A549 (cell line): ENCODE measurements at regions not wholly inside any gene's neighbourhood (a gene's known extent, or its start where the extent isn't known, plus 50 kb on each side); places are given as distances from the start of the nearest gene placed in this dataset.

ENCODE experiments used
- CBX8 ChIP-seq: fragments of 200-600 bp; sonication (generic); IDR thresholded peaks from 2 replicates; pipeline ENCODE4 v1.6.1; 2016
- CTCF ChIP-seq: fragments of >200 bp; sonication (Bioruptor Twin); formaldehyde crosslinking; IDR thresholded peaks from 3 replicates; pipeline ENCODE4 v1.5.1; 2016
- EP300 ChIP-seq, 2 experiments: fragments of >200 bp; sonication (Bioruptor Twin); formaldehyde crosslinking; IDR thresholded peaks; 2 replicates in 1 of 2; 3 replicates in 1 of 2; pipeline ENCODE4 v1.6.1; 2016 to 2017
- JUNB ChIP-seq: fragments of >200 bp; sonication (Bioruptor Twin); formaldehyde crosslinking; IDR thresholded peaks from 2 replicates; pipeline ENCODE4 v1.6.1; 2016
- ZC3H11A ChIP-seq: fragments of 450-650 bp; IDR thresholded peaks from 2 replicates; pipeline ENCODE4 v1.6.1; 2014; ENCODE audit warnings: antibody characterized with exemption, mild to moderate bottlenecking
- TF ChIP-seq, protein P1 (sequence below): fragments of 200-600 bp; sonication (generic); IDR thresholded peaks from 2 replicates; pipeline ENCODE4 v1.6.1; 2016; ENCODE audit warnings: antibody characterized with exemption, mild to moderate bottlenecking, moderate library complexity
- TF ChIP-seq, protein P2 (sequence below): fragments of 250-450 bp; sonication (Bioruptor Pico); IDR thresholded peaks from 2 replicates; pipeline ENCODE4 v1.5.0; 2021; ENCODE audit warnings: mild to moderate bottlenecking, moderate library complexity, borderline replicate concordance

DNA sequence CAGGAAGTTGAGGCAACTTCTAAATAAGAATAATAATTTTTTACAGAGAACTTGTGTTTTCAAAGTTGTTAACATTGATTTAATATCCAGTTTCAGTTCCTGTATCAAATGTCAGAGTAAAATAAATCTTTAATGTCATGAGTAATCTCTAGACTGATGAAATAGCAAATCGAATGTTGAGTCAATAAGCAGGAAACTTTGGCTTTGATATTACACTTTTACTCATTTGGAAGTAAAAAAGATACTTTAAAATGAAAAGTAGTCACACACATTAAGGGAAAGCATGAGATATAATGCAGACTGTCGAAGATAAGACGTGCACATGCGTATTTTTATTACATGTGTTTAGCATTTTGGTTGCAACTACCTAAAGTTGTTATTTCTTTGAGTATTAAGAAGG is 78.2 kb upstream of the PTGDR start:
- TF ChIP-seq, protein P1, sequence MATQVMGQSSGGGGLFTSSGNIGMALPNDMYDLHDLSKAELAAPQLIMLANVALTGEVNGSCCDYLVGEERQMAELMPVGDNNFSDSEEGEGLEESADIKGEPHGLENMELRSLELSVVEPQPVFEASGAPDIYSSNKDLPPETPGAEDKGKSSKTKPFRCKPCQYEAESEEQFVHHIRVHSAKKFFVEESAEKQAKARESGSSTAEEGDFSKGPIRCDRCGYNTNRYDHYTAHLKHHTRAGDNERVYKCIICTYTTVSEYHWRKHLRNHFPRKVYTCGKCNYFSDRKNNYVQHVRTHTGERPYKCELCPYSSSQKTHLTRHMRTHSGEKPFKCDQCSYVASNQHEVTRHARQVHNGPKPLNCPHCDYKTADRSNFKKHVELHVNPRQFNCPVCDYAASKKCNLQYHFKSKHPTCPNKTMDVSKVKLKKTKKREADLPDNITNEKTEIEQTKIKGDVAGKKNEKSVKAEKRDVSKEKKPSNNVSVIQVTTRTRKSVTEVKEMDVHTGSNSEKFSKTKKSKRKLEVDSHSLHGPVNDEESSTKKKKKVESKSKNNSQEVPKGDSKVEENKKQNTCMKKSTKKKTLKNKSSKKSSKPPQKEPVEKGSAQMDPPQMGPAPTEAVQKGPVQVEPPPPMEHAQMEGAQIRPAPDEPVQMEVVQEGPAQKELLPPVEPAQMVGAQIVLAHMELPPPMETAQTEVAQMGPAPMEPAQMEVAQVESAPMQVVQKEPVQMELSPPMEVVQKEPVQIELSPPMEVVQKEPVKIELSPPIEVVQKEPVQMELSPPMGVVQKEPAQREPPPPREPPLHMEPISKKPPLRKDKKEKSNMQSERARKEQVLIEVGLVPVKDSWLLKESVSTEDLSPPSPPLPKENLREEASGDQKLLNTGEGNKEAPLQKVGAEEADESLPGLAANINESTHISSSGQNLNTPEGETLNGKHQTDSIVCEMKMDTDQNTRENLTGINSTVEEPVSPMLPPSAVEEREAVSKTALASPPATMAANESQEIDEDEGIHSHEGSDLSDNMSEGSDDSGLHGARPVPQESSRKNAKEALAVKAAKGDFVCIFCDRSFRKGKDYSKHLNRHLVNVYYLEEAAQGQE: no peak
- TF ChIP-seq ZC3H11A: no peak
- TF ChIP-seq EP300 (IDR thresholded peaks at IDR 0.05): no peak
- no peak for TF ChIP-seq CBX8
- TF ChIP-seq, protein P2, sequence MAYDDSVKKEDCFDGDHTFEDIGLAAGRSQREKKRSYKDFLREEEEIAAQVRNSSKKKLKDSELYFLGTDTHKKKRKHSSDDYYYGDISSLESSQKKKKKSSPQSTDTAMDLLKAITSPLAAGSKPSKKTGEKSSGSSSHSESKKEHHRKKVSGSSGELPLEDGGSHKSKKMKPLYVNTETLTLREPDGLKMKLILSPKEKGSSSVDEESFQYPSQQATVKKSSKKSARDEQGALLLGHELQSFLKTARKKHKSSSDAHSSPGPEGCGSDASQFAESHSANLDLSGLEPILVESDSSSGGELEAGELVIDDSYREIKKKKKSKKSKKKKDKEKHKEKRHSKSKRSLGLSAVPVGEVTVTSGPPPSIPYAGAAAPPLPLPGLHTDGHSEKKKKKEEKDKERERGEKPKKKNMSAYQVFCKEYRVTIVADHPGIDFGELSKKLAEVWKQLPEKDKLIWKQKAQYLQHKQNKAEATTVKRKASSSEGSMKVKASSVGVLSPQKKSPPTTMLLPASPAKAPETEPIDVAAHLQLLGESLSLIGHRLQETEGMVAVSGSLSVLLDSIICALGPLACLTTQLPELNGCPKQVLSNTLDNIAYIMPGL: no peak
- no peak for TF ChIP-seq CTCF
- TF ChIP-seq JUNB: no peak
